ENCODE measurements at regions not wholly inside any gene's neighbourhood (a gene's known extent, or its start where the extent isn't known, plus 50 kb on each side); places are given as distances from the start of the nearest gene placed in this dataset.

DNA sequence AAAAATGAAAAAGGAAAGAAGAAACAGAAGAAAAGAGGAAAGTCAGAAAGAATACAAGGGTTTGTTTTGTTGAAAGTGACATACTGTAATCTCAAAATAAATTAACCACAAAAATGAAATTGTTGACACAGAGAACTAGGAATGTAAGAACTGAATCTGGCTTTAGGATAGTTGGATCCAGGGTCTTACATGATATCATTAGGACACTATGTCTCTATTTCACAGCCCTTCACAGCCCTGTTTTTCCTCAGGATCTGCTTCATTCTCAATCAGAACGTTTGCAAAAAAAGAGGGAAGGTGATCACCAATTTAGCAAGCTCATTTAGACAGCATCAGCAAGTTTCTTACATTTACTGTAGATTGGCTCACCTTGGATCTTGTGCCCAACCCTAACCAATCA is 188.5 kb upstream of the NREP start:
- TF ChIP-seq, protein P1, sequence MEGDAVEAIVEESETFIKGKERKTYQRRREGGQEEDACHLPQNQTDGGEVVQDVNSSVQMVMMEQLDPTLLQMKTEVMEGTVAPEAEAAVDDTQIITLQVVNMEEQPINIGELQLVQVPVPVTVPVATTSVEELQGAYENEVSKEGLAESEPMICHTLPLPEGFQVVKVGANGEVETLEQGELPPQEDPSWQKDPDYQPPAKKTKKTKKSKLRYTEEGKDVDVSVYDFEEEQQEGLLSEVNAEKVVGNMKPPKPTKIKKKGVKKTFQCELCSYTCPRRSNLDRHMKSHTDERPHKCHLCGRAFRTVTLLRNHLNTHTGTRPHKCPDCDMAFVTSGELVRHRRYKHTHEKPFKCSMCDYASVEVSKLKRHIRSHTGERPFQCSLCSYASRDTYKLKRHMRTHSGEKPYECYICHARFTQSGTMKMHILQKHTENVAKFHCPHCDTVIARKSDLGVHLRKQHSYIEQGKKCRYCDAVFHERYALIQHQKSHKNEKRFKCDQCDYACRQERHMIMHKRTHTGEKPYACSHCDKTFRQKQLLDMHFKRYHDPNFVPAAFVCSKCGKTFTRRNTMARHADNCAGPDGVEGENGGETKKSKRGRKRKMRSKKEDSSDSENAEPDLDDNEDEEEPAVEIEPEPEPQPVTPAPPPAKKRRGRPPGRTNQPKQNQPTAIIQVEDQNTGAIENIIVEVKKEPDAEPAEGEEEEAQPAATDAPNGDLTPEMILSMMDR (IDR thresholded peaks at IDR 0.05), result no peak
- TF ChIP-seq POLR2AphosphoS5 (IDR thresholded peaks at IDR 0.05; ENCODE audit: low read depth, low read length), result no peak
- TF ChIP-seq, protein P2, sequence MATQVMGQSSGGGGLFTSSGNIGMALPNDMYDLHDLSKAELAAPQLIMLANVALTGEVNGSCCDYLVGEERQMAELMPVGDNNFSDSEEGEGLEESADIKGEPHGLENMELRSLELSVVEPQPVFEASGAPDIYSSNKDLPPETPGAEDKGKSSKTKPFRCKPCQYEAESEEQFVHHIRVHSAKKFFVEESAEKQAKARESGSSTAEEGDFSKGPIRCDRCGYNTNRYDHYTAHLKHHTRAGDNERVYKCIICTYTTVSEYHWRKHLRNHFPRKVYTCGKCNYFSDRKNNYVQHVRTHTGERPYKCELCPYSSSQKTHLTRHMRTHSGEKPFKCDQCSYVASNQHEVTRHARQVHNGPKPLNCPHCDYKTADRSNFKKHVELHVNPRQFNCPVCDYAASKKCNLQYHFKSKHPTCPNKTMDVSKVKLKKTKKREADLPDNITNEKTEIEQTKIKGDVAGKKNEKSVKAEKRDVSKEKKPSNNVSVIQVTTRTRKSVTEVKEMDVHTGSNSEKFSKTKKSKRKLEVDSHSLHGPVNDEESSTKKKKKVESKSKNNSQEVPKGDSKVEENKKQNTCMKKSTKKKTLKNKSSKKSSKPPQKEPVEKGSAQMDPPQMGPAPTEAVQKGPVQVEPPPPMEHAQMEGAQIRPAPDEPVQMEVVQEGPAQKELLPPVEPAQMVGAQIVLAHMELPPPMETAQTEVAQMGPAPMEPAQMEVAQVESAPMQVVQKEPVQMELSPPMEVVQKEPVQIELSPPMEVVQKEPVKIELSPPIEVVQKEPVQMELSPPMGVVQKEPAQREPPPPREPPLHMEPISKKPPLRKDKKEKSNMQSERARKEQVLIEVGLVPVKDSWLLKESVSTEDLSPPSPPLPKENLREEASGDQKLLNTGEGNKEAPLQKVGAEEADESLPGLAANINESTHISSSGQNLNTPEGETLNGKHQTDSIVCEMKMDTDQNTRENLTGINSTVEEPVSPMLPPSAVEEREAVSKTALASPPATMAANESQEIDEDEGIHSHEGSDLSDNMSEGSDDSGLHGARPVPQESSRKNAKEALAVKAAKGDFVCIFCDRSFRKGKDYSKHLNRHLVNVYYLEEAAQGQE (IDR thresholded peaks at IDR 0.05; ENCODE audit: insufficient read depth in 1 of 2, low read depth in 2 of 2, low read length in 1 of 2), result no peak
- no peak for TF ChIP-seq SIN3A (IDR thresholded peaks at IDR 0.05; ENCODE audit: borderline replicate concordance, insufficient read depth, low read depth, low read length)

All from Panc1 (cell line).